GM23248 (cell line): ENCODE measurements at regions not wholly inside any gene's neighbourhood (a gene's known extent, or its start where the extent isn't known, plus 50 kb on each side); places are given as distances from the start of the nearest gene placed in this dataset.

Experiments used
- DNase-seq: peaks from one replicate; pipeline ENCODE4 v3.0.0-alpha.2; 2015
- H2AFZ ChIP-seq: fragments of 200-600 bp; sonication (generic); 2 replicates; pipeline ENCODE4 v1.6.1; 2016; ENCODE audit warnings: antibody characterized with exemption
- H3F3A ChIP-seq: fragments of 200-600 bp; sonication (generic); 2 replicates; pipeline ENCODE4 v1.6.1; 2016; ENCODE audit warnings: mild to moderate bottlenecking, antibody characterized with exemption, mixed run types; ENCODE audit not compliant: insufficient read depth
- H3K27ac ChIP-seq: fragments of 200-600 bp; sonication (generic); 2 replicates; pipeline ENCODE4 v1.5.1; 2016; ENCODE audit warnings: mild to moderate bottlenecking
- H3K27me3 ChIP-seq: fragments of 200-600 bp; sonication (generic); replicated peaks from 2 replicates; pipeline ENCODE4 v1.6.1; 2016; ENCODE audit warnings: mild to moderate bottlenecking; ENCODE audit not compliant: insufficient read depth
- H3K36me3 ChIP-seq: fragments of 200-600 bp; sonication (generic); 2 replicates; pipeline ENCODE4 v1.6.1; 2016; ENCODE audit warnings: low read depth, mild to moderate bottlenecking
- H3K4me1 ChIP-seq: fragments of 200-600 bp; sonication (generic); 2 replicates; pipeline ENCODE4 v1.6.1; 2016; ENCODE audit warnings: mild to moderate bottlenecking; ENCODE audit not compliant: insufficient read depth
- H3K4me2 ChIP-seq: fragments of 200-600 bp; sonication (generic); one replicate; pipeline ENCODE4 v1.6.1; 2016; ENCODE audit warnings: mild to moderate bottlenecking; ENCODE audit not compliant: unreplicated experiment
- H3K4me3 ChIP-seq: fragments of 200-600 bp; sonication (generic); 2 replicates; pipeline ENCODE4 v1.5.1; 2016; ENCODE audit warnings: mild to moderate bottlenecking
- H3K79me2 ChIP-seq: fragments of 200-600 bp; sonication (generic); 2 replicates; pipeline ENCODE4 v1.6.1; 2016; ENCODE audit warnings: mild to moderate bottlenecking; ENCODE audit not compliant: insufficient read depth
- H3K9ac ChIP-seq: fragments of 200-600 bp; sonication (generic); 2 replicates; pipeline ENCODE4 v1.6.1; 2016; ENCODE audit warnings: mild to moderate bottlenecking
- H3K9me2 ChIP-seq: fragments of 200-600 bp; sonication (generic); 2 replicates; pipeline ENCODE4 v1.6.1; 2016; ENCODE audit warnings: mixed run types, mild to moderate bottlenecking, moderate library complexity; ENCODE audit not compliant: insufficient read depth
- H3K9me3 ChIP-seq: fragments of 200-600 bp; sonication (generic); one replicate; pipeline ENCODE4 v1.6.1; 2017; ENCODE audit warnings: low read depth
- H4K20me1 ChIP-seq: fragments of 200-600 bp; sonication (generic); 2 replicates; pipeline ENCODE4 v1.6.0; 2016; ENCODE audit not compliant: insufficient read depth
- EZH2 ChIP-seq: fragments of 200-600 bp; sonication (generic); IDR thresholded peaks from 2 replicates; pipeline ENCODE4 v1.6.1; 2018; ENCODE audit warnings: antibody characterized with exemption, mild to moderate bottlenecking; ENCODE audit not compliant: insufficient read depth, poor library complexity, severe bottlenecking
- EZH2phosphoT487 ChIP-seq: fragments of 200-600 bp; sonication (generic); IDR thresholded peaks from 2 replicates; pipeline ENCODE4 v1.6.1; 2018; ENCODE audit warnings: antibody characterized with exemption, moderate library complexity, mild to moderate bottlenecking, low read depth; ENCODE audit not compliant: insufficient read depth
- WGBS, 2 experiments: methylation state at CpG; one replicate each; pipeline ENCODE4 v1.1.6; 2015 to 2017; ENCODE audit warnings: low lambda C conversion rate in 2 of 2, low coverage in 1 of 2; ENCODE audit errors: missing lambda C conversion rate in 2 of 2; 5-methylcytosine and 5-hydroxymethylcytosine counted together
- in situ Hi-C: fragments of 300-500 bp; cut with MboI; formaldehyde crosslinking; loops from 2 replicates; pipeline ENCODE4 v1.15.0; 2020

DNA sequence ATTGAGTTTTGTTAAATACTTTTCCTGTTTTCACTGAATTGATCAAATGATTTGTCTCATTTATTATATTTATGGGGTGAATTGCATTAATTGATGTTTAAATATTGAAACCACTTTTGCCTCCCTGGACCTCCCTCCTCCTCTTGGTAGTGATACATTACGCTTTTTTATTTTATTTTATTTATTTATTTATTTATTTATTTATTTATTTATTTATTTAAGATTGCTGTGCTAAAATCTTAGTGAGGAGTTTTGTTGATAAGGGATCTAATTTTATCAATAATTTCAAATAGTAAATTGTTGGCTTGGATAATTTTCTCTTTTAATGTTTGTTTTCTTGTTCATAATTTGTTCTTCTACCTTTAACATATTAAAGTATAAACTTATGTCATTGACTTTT lies 1281.0 kb upstream of the NXPH2 start:
- DNase-seq = no peak
- Histone ChIP-seq H3K4me2 (no peak overlapping the region), H3K9ac (no peak overlapping the region), H3K79me2 (no peaks in the 10 kb centered on the region), H4K20me1 (no peaks in the 10 kb centered on the region), H3K4me3 (no peak overlapping the region), H3K9me2 (no peaks in the 10 kb centered on the region), H3K4me1 (no peaks in the 10 kb centered on the region), H3K27me3 (no peaks in the 10 kb centered on the region), H3K36me3 (no peaks in the 10 kb centered on the region), H3F3A (no peaks in the 10 kb centered on the region), H2AFZ (no peak overlapping the region), H3K9me3 (no peaks in the 10 kb centered on the region), H3K27ac (no peak overlapping the region)
- 25 to 41% methylated on average over 1 of the region's 1 CpG for WGBS, 2 experiments
- TF ChIP-seq EZH2 = no peak
- no peak for TF ChIP-seq EZH2phosphoT487
- in situ Hi-C loops = no loop called here

DNA sequence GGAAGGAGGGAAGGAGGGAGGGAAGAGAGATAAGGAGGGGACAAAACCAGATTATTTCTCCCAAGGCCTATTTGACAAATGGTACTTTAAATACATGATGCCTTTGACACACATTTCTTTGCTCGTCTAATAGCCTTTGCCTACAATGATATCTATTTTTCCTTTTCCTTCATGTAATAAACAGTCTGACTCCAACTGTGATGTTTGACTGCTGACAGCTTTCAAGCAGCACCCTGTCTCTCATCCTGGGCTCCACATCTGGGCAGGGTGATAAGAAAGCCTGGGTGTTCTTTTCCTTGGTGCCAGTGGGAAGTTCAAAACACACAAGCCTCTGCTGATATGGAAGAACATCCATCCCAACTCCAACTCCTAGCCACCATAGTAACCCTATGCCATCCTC lies 1277.7 kb upstream of the NXPH2 start:
- no peak for TF ChIP-seq EZH2
- no peak for TF ChIP-seq EZH2phosphoT487
- Histone ChIP-seq H3K4me1 (no peaks in the 10 kb centered on the region), H3K9ac (no peak overlapping the region), H3K79me2 (no peaks in the 10 kb centered on the region), H3K4me2 (no peak overlapping the region), H3K36me3 (no peaks in the 10 kb centered on the region), H4K20me1 (no peaks in the 10 kb centered on the region), H3K9me2 (no peaks in the 10 kb centered on the region), H3K27me3 (no peaks in the 10 kb centered on the region), H3K27ac (no peak overlapping the region), H2AFZ (no peak overlapping the region), H3K4me3 (no peak overlapping the region), H3K9me3 (no peaks in the 10 kb centered on the region), H3F3A (no peaks in the 10 kb centered on the region)
- WGBS, 2 experiments = 12 to 26% methylated on average over 1 of the region's 1 CpG
- in situ Hi-C loops = no loop called here
- DNase-seq = no peak

DNA sequence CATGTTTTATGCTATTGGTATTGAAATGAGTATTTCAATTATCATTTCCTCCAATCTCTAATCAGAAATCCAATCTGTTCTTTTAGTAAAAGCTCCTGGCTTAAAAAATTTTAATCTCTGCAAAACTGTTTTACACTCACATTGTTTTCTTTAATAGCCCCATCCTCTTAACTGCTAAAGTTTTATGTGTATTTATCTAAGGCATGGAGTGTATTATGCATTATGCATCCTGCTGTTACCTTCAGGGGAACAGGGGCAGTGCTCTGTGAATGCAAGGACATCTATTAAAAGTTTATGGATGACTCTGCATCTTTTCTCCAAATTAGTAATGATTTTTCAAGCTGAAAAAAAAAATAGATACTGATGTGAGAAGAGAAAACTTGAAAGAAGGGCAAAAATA lies 1261.6 kb upstream of the NXPH2 start:
- no peak overlapping the region for H2AFZ ChIP-seq
- H3K4me1 ChIP-seq = no peaks in the 10 kb centered on the region
- no peak overlapping the region for H3K9ac ChIP-seq
- no peaks in the 10 kb centered on the region for H3K36me3 ChIP-seq
- TF ChIP-seq EZH2 (no peak), EZH2phosphoT487 (no peak)
- no peaks in the 10 kb centered on the region for H3K79me2 ChIP-seq
- no peaks in the 10 kb centered on the region for H4K20me1 ChIP-seq
- no peak overlapping the region for H3K4me2 ChIP-seq
- H3K27me3 ChIP-seq = no peaks in the 10 kb centered on the region
- no peak for DNase-seq
- H3F3A ChIP-seq = no peaks in the 10 kb centered on the region
- no peak overlapping the region for H3K4me3 ChIP-seq
- H3K9me3 ChIP-seq = no peaks in the 10 kb centered on the region
- no peak overlapping the region for H3K27ac ChIP-seq
- in situ Hi-C loops = no loop called here
- H3K9me2 ChIP-seq = no peaks in the 10 kb centered on the region

DNA sequence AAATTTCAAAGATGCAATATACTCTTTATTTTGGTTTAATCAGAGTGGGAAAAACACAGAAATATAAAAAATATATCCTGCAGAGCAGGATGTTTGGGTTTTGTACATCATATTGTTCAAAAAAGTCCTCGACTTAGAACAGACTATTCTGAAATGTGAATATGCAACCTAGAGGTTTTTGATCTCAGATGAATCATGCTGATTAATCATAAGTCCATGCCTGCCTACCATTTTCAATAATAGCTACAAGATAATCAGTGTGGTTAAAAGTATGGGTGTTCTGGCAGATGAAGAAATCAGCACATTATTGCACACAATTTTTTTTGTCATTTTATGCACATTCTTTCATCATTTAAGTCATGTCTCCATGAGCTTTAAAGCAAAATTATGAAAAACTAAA lies 1261.0 kb upstream of the NXPH2 start:
- TF ChIP-seq EZH2 (no peak), EZH2phosphoT487 (no peak)
- no peak for DNase-seq
- no peaks in the 10 kb centered on the region for H4K20me1 ChIP-seq
- H3K27me3 ChIP-seq = no peaks in the 10 kb centered on the region
- no peak overlapping the region for H3K27ac ChIP-seq
- no peak overlapping the region for H3K4me3 ChIP-seq
- H3K9ac ChIP-seq = no peak overlapping the region
- WGBS, 2 experiments = 21 to 44% methylated on average over 1 of the region's 1 CpG
- H3K36me3 ChIP-seq = no peaks in the 10 kb centered on the region
- H3K9me2 ChIP-seq = no peaks in the 10 kb centered on the region
- H3K79me2 ChIP-seq = no peaks in the 10 kb centered on the region
- no peaks in the 10 kb centered on the region for H3F3A ChIP-seq
- H2AFZ ChIP-seq = no peak overlapping the region
- H3K4me1 ChIP-seq = no peaks in the 10 kb centered on the region
- no peaks in the 10 kb centered on the region for H3K9me3 ChIP-seq
- H3K4me2 ChIP-seq = no peak overlapping the region
- in situ Hi-C loops = no loop called here

DNA sequence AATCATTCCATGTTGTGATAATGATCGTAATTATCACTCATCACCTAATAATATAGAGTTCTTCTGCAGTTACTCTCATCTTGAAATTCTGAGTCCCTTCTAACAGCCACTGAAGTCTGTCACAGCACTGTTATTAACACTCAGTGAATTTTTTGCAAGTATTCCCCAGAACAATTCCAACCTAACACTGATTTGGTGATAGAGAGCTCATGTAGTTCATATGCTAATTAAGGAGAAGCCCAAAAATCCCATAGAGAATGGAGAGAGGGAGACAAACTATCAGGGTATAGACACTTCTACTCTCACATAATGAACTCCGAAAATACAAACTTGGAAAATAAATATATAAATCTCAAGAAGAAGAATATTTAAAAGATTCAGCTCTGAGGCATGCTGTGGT lies 1253.4 kb upstream of the NXPH2 start:
- Histone ChIP-seq H3K79me2 (no peaks in the 10 kb centered on the region), H4K20me1 (no peaks in the 10 kb centered on the region), H3K4me2 (no peak overlapping the region), H2AFZ (no peak overlapping the region), H3F3A (no peaks in the 10 kb centered on the region), H3K4me1 (no peaks in the 10 kb centered on the region), H3K36me3 (no peaks in the 10 kb centered on the region), H3K27me3 (no peaks in the 10 kb centered on the region), H3K9ac (no peak overlapping the region), H3K9me2 (no peaks in the 10 kb centered on the region), H3K27ac (no peak overlapping the region), H3K4me3 (no peak overlapping the region), H3K9me3 (no peaks in the 10 kb centered on the region)
- WGBS, 2 experiments = 15 to 30% methylated on average over 2 of the region's 2 CpGs
- in situ Hi-C loops = no loop called here
- no peak for DNase-seq
- no peak for TF ChIP-seq EZH2
- no peak for TF ChIP-seq EZH2phosphoT487
